ENCODE measurements at regions not wholly inside any gene's neighbourhood (a gene's known extent, or its start where the extent isn't known, plus 50 kb on each side); places are given as distances from the start of the nearest gene placed in this dataset.
"Not testable (repeated sequence)": the region's sequence is repeated elsewhere in the genome, so short reads cannot be mapped to it uniquely, and the experiment has no call there.

DNA sequence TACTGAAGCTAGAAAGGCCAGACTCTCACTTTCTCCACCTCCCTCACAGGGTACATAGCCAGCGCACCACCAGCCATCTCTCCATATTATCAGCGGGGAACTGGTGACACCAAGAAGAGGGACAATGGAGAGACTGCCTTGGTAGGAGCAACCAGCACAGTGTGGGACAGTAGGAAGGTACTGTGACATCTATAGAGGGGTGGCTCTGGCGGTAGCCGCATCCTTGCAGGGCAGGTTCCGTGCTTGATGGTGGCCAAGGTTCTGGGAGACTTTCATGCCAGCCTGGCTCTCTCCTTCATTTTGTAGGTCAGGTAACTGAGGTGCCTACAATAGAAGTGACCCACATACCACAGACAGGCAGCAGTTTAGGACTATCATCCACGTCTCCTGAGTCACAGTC is 65.5 kb upstream of the SMIM23 start:
- H3K4me3 ChIP-seq (ENCODE audit: low read depth, low read length) = no peak overlapping the region
- TF ChIP-seq, protein P1, sequence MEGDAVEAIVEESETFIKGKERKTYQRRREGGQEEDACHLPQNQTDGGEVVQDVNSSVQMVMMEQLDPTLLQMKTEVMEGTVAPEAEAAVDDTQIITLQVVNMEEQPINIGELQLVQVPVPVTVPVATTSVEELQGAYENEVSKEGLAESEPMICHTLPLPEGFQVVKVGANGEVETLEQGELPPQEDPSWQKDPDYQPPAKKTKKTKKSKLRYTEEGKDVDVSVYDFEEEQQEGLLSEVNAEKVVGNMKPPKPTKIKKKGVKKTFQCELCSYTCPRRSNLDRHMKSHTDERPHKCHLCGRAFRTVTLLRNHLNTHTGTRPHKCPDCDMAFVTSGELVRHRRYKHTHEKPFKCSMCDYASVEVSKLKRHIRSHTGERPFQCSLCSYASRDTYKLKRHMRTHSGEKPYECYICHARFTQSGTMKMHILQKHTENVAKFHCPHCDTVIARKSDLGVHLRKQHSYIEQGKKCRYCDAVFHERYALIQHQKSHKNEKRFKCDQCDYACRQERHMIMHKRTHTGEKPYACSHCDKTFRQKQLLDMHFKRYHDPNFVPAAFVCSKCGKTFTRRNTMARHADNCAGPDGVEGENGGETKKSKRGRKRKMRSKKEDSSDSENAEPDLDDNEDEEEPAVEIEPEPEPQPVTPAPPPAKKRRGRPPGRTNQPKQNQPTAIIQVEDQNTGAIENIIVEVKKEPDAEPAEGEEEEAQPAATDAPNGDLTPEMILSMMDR (IDR thresholded peaks at IDR 0.05; ENCODE audit: low read depth, low read length) = no peak

DNA sequence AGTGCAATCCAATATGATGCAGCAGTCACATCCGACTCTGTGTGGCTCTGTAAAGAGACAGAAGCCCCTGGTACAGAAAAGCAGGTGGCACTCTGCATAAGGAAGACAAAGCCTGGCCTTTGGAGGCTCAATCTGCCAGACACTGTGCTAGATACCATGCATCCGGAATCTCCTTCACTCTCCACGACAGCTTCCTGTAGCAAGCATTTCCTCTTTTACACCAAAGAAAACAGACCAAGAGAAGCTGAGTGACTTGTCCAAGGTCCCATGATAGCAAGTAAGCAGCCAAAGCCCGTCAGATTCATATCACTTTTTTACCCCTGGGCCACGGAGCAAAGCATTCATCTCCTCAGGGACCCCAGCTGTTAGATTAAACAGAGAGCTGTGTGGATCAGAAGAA is 64.2 kb upstream of the SMIM23 start:
- TF ChIP-seq, protein P1 (IDR thresholded peaks at IDR 0.05; ENCODE audit: low read depth, low read length) = no peak
- no peak overlapping the region for H3K4me3 ChIP-seq (ENCODE audit: low read depth, low read length)

- TF ChIP-seq, protein P1 (IDR thresholded peaks at IDR 0.05; ENCODE audit: low read depth, low read length) = no peak
- no peak overlapping the region for H3K4me3 ChIP-seq (ENCODE audit: low read depth, low read length)
Measured at GRCh38 chr5:171724468-171725204, 61.0 kb upstream of the SMIM23 start.

DNA sequence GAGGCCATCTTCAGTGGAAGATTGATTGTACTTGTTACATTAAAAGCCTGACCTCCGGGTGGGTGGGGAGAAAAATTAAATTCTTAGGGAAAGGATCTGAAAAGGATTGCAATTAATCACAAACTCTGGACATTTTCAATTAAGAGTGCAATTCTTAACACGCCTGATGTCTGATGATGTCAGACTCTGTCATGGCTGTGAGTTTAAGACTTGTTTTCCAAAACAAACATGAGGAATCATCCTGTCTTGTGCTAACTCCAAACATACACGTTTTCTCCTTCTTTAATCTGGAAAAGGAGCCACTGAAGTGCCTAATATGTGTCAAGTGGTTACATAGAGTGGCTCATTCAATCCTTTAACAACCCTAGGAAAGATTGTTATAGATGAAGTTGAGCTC is 60.4 kb upstream of the SMIM23 start:
- TF ChIP-seq, protein P1 (IDR thresholded peaks at IDR 0.05; ENCODE audit: low read depth, low read length) = no peak

DNA sequence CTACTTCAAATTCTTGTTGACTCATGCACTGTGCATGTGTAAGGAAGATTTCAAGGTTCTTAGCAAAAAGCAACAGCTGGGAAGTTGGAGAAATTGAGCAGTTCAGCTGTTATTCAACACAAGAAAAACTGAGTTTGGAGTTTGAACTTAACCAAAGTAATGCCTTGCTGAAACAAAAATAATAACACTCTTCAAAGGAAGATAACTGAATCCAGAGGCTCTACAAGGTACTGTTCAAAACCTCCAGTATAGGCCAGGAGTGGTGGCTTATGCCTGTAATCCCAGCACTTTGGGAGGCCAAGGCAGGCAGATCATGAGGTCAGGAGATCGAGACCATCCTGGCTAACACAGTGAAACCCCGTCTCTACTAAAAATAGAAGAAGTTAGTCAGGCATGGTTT is 58.8 kb upstream of the SMIM23 start:
- not testable (repeated sequence) for H3K4me3 ChIP-seq (ENCODE audit: low read depth, low read length)

More for the DNA sequence above, 60.4 kb upstream of the SMIM23 start:
- no peak overlapping the region for H3K4me3 ChIP-seq (ENCODE audit: low read depth, low read length)

- TF ChIP-seq, protein P1 (IDR thresholded peaks at IDR 0.05; ENCODE audit: low read depth, low read length) = no peak
- H3K4me3 ChIP-seq (ENCODE audit: low read depth, low read length) = no peak overlapping the region
Measured at GRCh38 chr5:171728686-171729085, 56.9 kb upstream of the SMIM23 start.

All from WI38 (cell line).